IMR-90 (cell line): ENCODE measurements at regions not wholly inside any gene's neighbourhood (a gene's known extent, or its start where the extent isn't known, plus 50 kb on each side); places are given as distances from the start of the nearest gene placed in this dataset.

Experiments
- ATAC-seq: fragments of 200-7000 bp; cut with Tn5 transposase; 2 replicates; pipeline ENCODE4 v1.9.1; 2020; ENCODE audit warnings: low read depth, mild to moderate bottlenecking, moderate library complexity
- BruUV-seq: library from RNA; stranded (reverse); fragments of 400-500 nt; replicated peaks from 2 replicates; lab custom pipeline; 2021; lab: Mats Ljungman, UMichigan
- CTCF ChIA-PET: fragments of 300-600 bp; formaldehyde crosslinking; extraction: SDS; loops from one replicate; lab custom pipeline; 2021; ENCODE audit warnings: antibody characterized with exemption; lab: Yijun Ruan, JAX
- POLR2A ChIA-PET: fragments of 300-600 bp; sonication (Branson Sonifier 250); formaldehyde crosslinking; loops from one replicate; lab custom pipeline; 2022; ENCODE audit warnings: antibody characterized with exemption; ENCODE audit not compliant: unreplicated experiment; lab: Charles Lee
- DNase-seq: peaks from one replicate; pipeline ENCODE4 v3.0.0; 2013
- H2AFZ ChIP-seq: replicated peaks from 2 replicates; pipeline ENCODE3; 2013; ENCODE audit warnings: low read length, mild to moderate bottlenecking; ENCODE audit not compliant: poor library complexity
- H2AK5ac ChIP-seq: 2 replicates; pipeline ENCODE4 v1.6.1; 2013; ENCODE audit warnings: low read depth, low read length, inconsistent platforms
- H2AK9ac ChIP-seq: replicated peaks from 2 replicates; pipeline ENCODE3; 2013; ENCODE audit warnings: mild to moderate bottlenecking, low read depth, low read length, moderate library complexity; ENCODE audit not compliant: poor library complexity
- H2BK120ac ChIP-seq: 2 replicates; pipeline ENCODE4 v1.6.1; 2013; ENCODE audit warnings: low read depth, low read length, inconsistent platforms
- H2BK15ac ChIP-seq: 3 replicates; pipeline ENCODE4 v1.6.1; 2013; ENCODE audit warnings: low read depth, low read length, inconsistent platforms
- H2BK20ac ChIP-seq: 2 replicates; pipeline ENCODE4 v1.6.1; 2013; ENCODE audit warnings: low read depth, mild to moderate bottlenecking, inconsistent platforms, low read length, moderate library complexity
- H2BK5ac ChIP-seq: 2 replicates; pipeline ENCODE4 v1.6.1; 2013; ENCODE audit warnings: mild to moderate bottlenecking, low read depth, low read length, inconsistent platforms; ENCODE audit not compliant: poor library complexity, severe bottlenecking
- H3K14ac ChIP-seq: replicated peaks from 2 replicates; pipeline ENCODE4 v1.6.1; 2013; ENCODE audit warnings: low read depth, low read length, inconsistent platforms
- H3K18ac ChIP-seq: 2 replicates; pipeline ENCODE4 v1.6.1; 2013; ENCODE audit warnings: low read depth, low read length, control low read depth
- H3K23ac ChIP-seq: 2 replicates; pipeline ENCODE4 v1.6.1; 2013; ENCODE audit warnings: low read depth, low read length, inconsistent platforms
- H3K27ac ChIP-seq: 2 replicates; pipeline ENCODE4 v1.5.1; 2013; ENCODE audit warnings: mild to moderate bottlenecking, control low read depth, low read length; ENCODE audit not compliant: insufficient read depth
- H3K27me3 ChIP-seq: 2 replicates; pipeline ENCODE4 v1.6.1; 2013; ENCODE audit warnings: low read length; ENCODE audit not compliant: control insufficient read depth, insufficient read depth
- H3K36me3 ChIP-seq: 2 replicates; pipeline ENCODE4 v1.6.1; 2013; ENCODE audit warnings: low read length, mixed read lengths; ENCODE audit not compliant: control insufficient read depth, insufficient read depth
- H3K4ac ChIP-seq: 2 replicates; pipeline ENCODE4 v1.6.1; 2013; ENCODE audit warnings: low read depth, low read length, inconsistent platforms
- H3K4me1 ChIP-seq: 2 replicates; pipeline ENCODE4 v1.6.1; 2013; ENCODE audit warnings: low read length, mixed read lengths; ENCODE audit not compliant: control insufficient read depth, insufficient read depth
- H3K4me2 ChIP-seq: 2 replicates; pipeline ENCODE4 v1.6.1; 2013; ENCODE audit warnings: low read depth, mild to moderate bottlenecking, control low read depth, low read length, moderate library complexity
- H3K4me3 ChIP-seq: 2 replicates; pipeline ENCODE4 v1.5.1; 2013; ENCODE audit warnings: low read depth, mild to moderate bottlenecking, control low read depth, low read length, moderate library complexity; ENCODE audit not compliant: insufficient read depth
- H3K56ac ChIP-seq: 2 replicates; pipeline ENCODE4 v1.6.1; 2013; ENCODE audit warnings: low read length, inconsistent platforms; ENCODE audit not compliant: insufficient read depth; ENCODE audit errors: extremely low read depth
- H3K79me1 ChIP-seq, 2 experiments: 2 replicates each; pipeline ENCODE4 v1.6.1; 2013; ENCODE audit warnings: low read length in 2 of 2, inconsistent platforms in 1 of 2, low read depth in 1 of 2
- H3K9ac ChIP-seq: 2 replicates; pipeline ENCODE4 v1.6.1; 2013; ENCODE audit warnings: low read depth, low read length, control low read depth
- H3K9me1 ChIP-seq: 2 replicates; pipeline ENCODE4 v1.6.1; 2013; ENCODE audit warnings: low read length, inconsistent platforms; ENCODE audit not compliant: insufficient read depth
- H3K9me3 ChIP-seq: 2 replicates; pipeline ENCODE4 v1.6.1; 2013; ENCODE audit warnings: low read length; ENCODE audit not compliant: control insufficient read depth, insufficient read depth
- H4K20me1 ChIP-seq: 2 replicates; pipeline ENCODE4 v1.6.1; 2013; ENCODE audit warnings: low read length, inconsistent platforms; ENCODE audit not compliant: insufficient read depth
- H4K5ac ChIP-seq: 2 replicates; pipeline ENCODE4 v1.6.1; 2013; ENCODE audit warnings: mild to moderate bottlenecking, low read depth, low read length, control low read depth
- H4K8ac ChIP-seq, 2 experiments: 2 replicates each; pipeline ENCODE4 v1.6.1; 2013; ENCODE audit warnings: low read depth in 2 of 2, low read length in 2 of 2, control low read depth in 1 of 2, inconsistent platforms in 1 of 2
- H4K91ac ChIP-seq: 2 replicates; pipeline ENCODE4 v1.6.1; 2013; ENCODE audit warnings: low read depth, low read length, inconsistent platforms; ENCODE audit not compliant: insufficient read depth
- CEBPB ChIP-seq: IDR thresholded peaks from 2 replicates; pipeline ENCODE4 v1.6.1; 2012; ENCODE audit warnings: low read depth, low read length, improper control_type of control experiment
- FOS ChIP-seq: fragments of 150-350 bp; IDR thresholded peaks from 2 replicates; pipeline ENCODE4 v1.6.1; 2016; ENCODE audit warnings: low read depth, low read length
- MAZ ChIP-seq: IDR thresholded peaks from 2 replicates; pipeline ENCODE4 v1.6.1; 2012; ENCODE audit warnings: low read depth, mild to moderate bottlenecking, low read length, improper control_type of control experiment, moderate library complexity, borderline replicate concordance
- MXI1 ChIP-seq: IDR thresholded peaks from 2 replicates; pipeline ENCODE4 v1.6.1; 2012; ENCODE audit warnings: low read depth, mild to moderate bottlenecking, low read length, moderate library complexity, borderline replicate concordance
- POLR2A ChIP-seq: IDR thresholded peaks from 2 replicates; pipeline ENCODE4 v1.6.1; 2012; ENCODE audit warnings: mild to moderate bottlenecking, low read depth, low read length
- RAD21 ChIP-seq: IDR thresholded peaks from 2 replicates; pipeline ENCODE4 v1.6.1; 2012; ENCODE audit warnings: low read length, improper control_type of control experiment
- RFX5 ChIP-seq: IDR thresholded peaks from 2 replicates; pipeline ENCODE4 v1.8.0; 2012; ENCODE audit warnings: low read depth, mild to moderate bottlenecking, low read length, moderate library complexity
- SMC3 ChIP-seq: fragments of 150-350 bp; IDR thresholded peaks from 2 replicates; pipeline ENCODE4 v1.6.1; 2016; ENCODE audit warnings: low read depth, mild to moderate bottlenecking, antibody characterized with exemption, low read length, moderate library complexity
- WGBS, 2 experiments: methylation state at CpG; one replicate each; pipeline versions ENCODE4 v1.1.5 to v1.1.7; 2013; ENCODE audit warnings: missing lambda C conversion rate in 2 of 2; ENCODE audit not compliant: insufficient read length in 1 of 2; ENCODE audit errors: extremely low coverage in 2 of 2; 5-methylcytosine and 5-hydroxymethylcytosine counted together
- dilution Hi-C: fragments of 300-500 bp; cut with HindIII; formaldehyde crosslinking; loops from one replicate; pipeline ENCODE4 v1.14.3; 2018; ENCODE audit warnings: low sequenced_read_pairs; ENCODE audit not compliant: unreplicated experiment
- in situ Hi-C: fragments of 300-500 bp; cut with MboI; formaldehyde crosslinking; loops from 3 replicates; pipeline ENCODE4 v1.14.3; 2019; ENCODE audit warnings: low sequenced_read_pairs, inconsistent platforms, mixed read lengths
- intact Hi-C: fragments of 100-400 bp; cut with micrococcal nuclease; formaldehyde crosslinking; loops from 2 replicates; pipeline ENCODE4 v1.10.0; 2022
- TF ChIP-seq, protein P1 (sequence below): fragments of 150-350 bp; IDR thresholded peaks from 2 replicates; pipeline ENCODE4 v1.6.1; 2017; ENCODE audit warnings: mild to moderate bottlenecking, antibody characterized with exemption, low read length, low read depth
- TF ChIP-seq, protein P2 (sequence below): conservative IDR thresholded peaks from 2 replicates; pipeline ENCODE4 v1.5.1; 2012; ENCODE audit warnings: mild to moderate bottlenecking, low read depth, low read length, improper control_type of control experiment

GRCh38 chr14:34254571-34254970, 207.5 kb downstream of the SPTSSA start:
- no peaks in the 10 kb centered on the region for H3K4me1 ChIP-seq
- no peak overlapping the region for H3K4ac ChIP-seq
- H3K27ac ChIP-seq: no peak overlapping the region
- peaks cover 2% of the 10 kb centered on the region; the same call in 1 of the 2 replicates for H3K27me3 ChIP-seq
- no peak for DNase-seq
- ATAC-seq: no peak
- TF ChIP-seq MAZ (no peak), FOS (no peak), RAD21 (no peak), SMC3 (no peak), POLR2A (no peak), MXI1 (no peak), CEBPB (no peak), RFX5 (no peak)
- TF ChIP-seq, protein P1, sequence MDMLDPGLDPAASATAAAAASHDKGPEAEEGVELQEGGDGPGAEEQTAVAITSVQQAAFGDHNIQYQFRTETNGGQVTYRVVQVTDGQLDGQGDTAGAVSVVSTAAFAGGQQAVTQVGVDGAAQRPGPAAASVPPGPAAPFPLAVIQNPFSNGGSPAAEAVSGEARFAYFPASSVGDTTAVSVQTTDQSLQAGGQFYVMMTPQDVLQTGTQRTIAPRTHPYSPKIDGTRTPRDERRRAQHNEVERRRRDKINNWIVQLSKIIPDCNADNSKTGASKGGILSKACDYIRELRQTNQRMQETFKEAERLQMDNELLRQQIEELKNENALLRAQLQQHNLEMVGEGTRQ: no peak
- TF ChIP-seq, protein P2, sequence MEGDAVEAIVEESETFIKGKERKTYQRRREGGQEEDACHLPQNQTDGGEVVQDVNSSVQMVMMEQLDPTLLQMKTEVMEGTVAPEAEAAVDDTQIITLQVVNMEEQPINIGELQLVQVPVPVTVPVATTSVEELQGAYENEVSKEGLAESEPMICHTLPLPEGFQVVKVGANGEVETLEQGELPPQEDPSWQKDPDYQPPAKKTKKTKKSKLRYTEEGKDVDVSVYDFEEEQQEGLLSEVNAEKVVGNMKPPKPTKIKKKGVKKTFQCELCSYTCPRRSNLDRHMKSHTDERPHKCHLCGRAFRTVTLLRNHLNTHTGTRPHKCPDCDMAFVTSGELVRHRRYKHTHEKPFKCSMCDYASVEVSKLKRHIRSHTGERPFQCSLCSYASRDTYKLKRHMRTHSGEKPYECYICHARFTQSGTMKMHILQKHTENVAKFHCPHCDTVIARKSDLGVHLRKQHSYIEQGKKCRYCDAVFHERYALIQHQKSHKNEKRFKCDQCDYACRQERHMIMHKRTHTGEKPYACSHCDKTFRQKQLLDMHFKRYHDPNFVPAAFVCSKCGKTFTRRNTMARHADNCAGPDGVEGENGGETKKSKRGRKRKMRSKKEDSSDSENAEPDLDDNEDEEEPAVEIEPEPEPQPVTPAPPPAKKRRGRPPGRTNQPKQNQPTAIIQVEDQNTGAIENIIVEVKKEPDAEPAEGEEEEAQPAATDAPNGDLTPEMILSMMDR: no peak
- no TSS peak for BruUV-seq
- no peak overlapping the region for H2BK20ac ChIP-seq
- H3K18ac ChIP-seq: no peak overlapping the region
- ChIA-PET CTCF (no interaction called here), POLR2A (no interaction called here)
- H3K56ac ChIP-seq: no peak overlapping the region
- no peak overlapping the region for H4K5ac ChIP-seq
- in situ Hi-C loops (no loop called here), intact Hi-C loops (no loop called here), dilution Hi-C loops (no loop called here)
- no peaks in the 10 kb centered on the region for H4K20me1 ChIP-seq
- H4K91ac ChIP-seq: no peak overlapping the region
- no peak overlapping the region for H2AFZ ChIP-seq
- H3K4me2 ChIP-seq: no peak overlapping the region
- no peak overlapping the region for H2AK5ac ChIP-seq
- H2BK120ac ChIP-seq: no peak overlapping the region
- no CpG with 5 or more reads among the region's 5 CpGs for WGBS, 2 experiments
- no peak overlapping the region for H4K8ac ChIP-seq
- H3K9ac ChIP-seq: no peak overlapping the region
- H3K79me1 ChIP-seq: no peaks in the 10 kb centered on the region
- no peak overlapping the region for H2BK5ac ChIP-seq
- H3K9me3 ChIP-seq: no peaks in the 10 kb centered on the region
- H3K23ac ChIP-seq: no peak overlapping the region
- no peak overlapping the region for H2AK9ac ChIP-seq
- H3K36me3 ChIP-seq: no peaks in the 10 kb centered on the region
- no peak overlapping the region for H3K4me3 ChIP-seq
- no peak overlapping the region for H2BK15ac ChIP-seq
- no peak overlapping the region for H3K14ac ChIP-seq
- no peaks in the 10 kb centered on the region for H3K9me1 ChIP-seq
